ENCODE measurements at regions not wholly inside any gene's neighbourhood (a gene's known extent, or its start where the extent isn't known, plus 50 kb on each side); places are given as distances from the start of the nearest gene placed in this dataset.

DNA sequence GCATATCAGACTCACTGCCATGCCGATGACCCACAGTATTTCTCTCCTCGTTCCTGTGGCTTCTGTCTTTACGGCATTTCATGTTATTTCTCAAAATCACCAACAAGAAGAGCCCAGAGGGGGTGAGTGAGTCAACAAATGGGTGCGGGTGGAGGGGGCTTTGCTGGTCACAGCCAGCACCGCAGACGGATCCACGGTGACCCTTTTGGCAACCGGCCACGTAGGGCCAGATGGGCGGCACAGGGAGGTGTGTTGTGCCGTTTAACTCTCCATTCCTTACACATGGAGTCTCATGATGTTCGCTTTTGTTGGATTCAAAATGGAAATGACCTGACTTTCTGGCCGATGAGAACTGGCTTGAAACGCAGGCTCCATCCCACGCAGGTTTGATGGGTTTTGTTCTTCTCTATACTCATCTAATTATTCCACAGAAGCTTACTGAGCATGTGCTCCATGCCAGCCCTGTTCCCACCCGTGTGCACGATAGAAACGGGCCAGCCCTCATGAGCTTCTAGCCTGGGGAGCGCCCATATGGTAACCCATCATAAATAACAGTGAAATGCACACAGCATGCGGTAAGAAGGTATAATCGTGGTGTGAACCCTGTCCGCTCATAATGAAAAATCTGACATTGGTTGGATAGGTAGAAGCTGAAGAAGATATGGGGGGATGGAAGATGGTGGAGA, 319.9 kb downstream of the BRD1 start (continued):
- no peak for TF ChIP-seq YY1 (IDR thresholded peaks at IDR 0.05; ENCODE audit: extremely low read depth, insufficient replicate concordance, low read depth, low read length)

DNA sequence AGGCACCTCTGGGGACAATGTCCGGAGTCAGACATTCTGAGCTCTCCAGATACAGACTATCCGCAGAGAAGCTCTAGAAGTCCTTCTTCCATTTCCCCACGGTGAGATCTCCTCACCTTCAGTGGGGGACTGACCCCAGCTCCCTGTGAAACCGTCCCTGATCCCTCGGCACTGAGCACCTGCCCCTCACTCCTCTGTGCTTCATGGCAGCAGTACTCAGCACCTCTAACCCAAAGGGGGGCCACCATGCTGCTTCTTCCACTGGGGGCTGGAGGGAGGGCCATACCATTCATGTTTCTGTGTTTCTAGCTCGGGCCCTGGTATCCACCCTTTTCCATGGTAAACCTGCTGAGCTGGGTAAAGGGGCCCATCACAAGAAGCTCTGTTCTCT, 321.7 kb downstream of the BRD1 start:
- POLR2A ChIA-PET: no interaction called here

More for the DNA sequence above, 321.7 kb downstream of the BRD1 start:
- intact Hi-C loops (cut with micrococcal nuclease): no loop called here
- RAD21 ChIA-PET (ENCODE audit: low non-redundant PET in 1 of 2, low total read pairs in 2 of 2, uncharacterized antibody in 2 of 2, unreplicated experiment in 2 of 2): no interaction called here
- H3K9me3 ChIP-seq (ENCODE audit: control insufficient read depth in 1 of 2, insufficient read depth in 1 of 2, low read depth in 1 of 2, low read length in 2 of 2): peaks cover 4 to 5% of the 10 kb centered on the region in 2 experiments; a peak in 2 of 4 replicates
- no peak overlapping the region for H3K4me3 ChIP-seq (replicated peaks in 1 of 2; ENCODE audit: low read depth in 1 of 2, low read length in 2 of 2)
- H3K9ac ChIP-seq (ENCODE audit: low read length): no peak overlapping the region
- H3K27me3 ChIP-seq (ENCODE audit: insufficient read depth, low read length): no peaks in the 10 kb centered on the region
- CTCF ChIA-PET: no interaction called here
- BruUV-seq (replicated peaks): no TSS peak
- TF ChIP-seq, protein P1, sequence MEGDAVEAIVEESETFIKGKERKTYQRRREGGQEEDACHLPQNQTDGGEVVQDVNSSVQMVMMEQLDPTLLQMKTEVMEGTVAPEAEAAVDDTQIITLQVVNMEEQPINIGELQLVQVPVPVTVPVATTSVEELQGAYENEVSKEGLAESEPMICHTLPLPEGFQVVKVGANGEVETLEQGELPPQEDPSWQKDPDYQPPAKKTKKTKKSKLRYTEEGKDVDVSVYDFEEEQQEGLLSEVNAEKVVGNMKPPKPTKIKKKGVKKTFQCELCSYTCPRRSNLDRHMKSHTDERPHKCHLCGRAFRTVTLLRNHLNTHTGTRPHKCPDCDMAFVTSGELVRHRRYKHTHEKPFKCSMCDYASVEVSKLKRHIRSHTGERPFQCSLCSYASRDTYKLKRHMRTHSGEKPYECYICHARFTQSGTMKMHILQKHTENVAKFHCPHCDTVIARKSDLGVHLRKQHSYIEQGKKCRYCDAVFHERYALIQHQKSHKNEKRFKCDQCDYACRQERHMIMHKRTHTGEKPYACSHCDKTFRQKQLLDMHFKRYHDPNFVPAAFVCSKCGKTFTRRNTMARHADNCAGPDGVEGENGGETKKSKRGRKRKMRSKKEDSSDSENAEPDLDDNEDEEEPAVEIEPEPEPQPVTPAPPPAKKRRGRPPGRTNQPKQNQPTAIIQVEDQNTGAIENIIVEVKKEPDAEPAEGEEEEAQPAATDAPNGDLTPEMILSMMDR (IDR thresholded peaks at IDR 0.05 in 2 of 3, conservative IDR thresholded peaks at IDR 0.05 in 1 of 3; ENCODE audit: borderline replicate concordance in 1 of 3, insufficient read depth in 1 of 3, low read depth in 2 of 3, low read length in 2 of 3): no peak
- TF ChIP-seq TCF7L2 (IDR thresholded peaks at IDR 0.05; ENCODE audit: borderline replicate concordance, extremely low read depth, insufficient read depth, insufficient read length) (no peak), JUND (IDR thresholded peaks at IDR 0.05) (no peak), ZNF274 (IDR thresholded peaks at IDR 0.05; ENCODE audit: low read depth, low read length) (no peak), EZH2 (IDR thresholded peaks at IDR 0.05) (no peak), EZH2phosphoT487 (IDR thresholded peaks at IDR 0.05; ENCODE audit: borderline replicate concordance) (no peak), CEBPB (IDR thresholded peaks at IDR 0.05; ENCODE audit: low read depth) (no peak), RAD21 (IDR thresholded peaks at IDR 0.05; ENCODE audit: low read depth) (no peak), POLR2A (IDR thresholded peaks at IDR 0.05; ENCODE audit: borderline replicate concordance, extremely low read depth, insufficient read depth, insufficient read length) (no peak), SP1 (IDR thresholded peaks at IDR 0.05; ENCODE audit: low read depth) (no peak), CBX3 (IDR thresholded peaks at IDR 0.05; ENCODE audit: low read depth) (no peak), POLR2AphosphoS5 (IDR thresholded peaks at IDR 0.05; ENCODE audit: low read depth, low read length) (no peak), SRF (IDR thresholded peaks at IDR 0.05; ENCODE audit: low read depth) (no peak), ELF1 (IDR thresholded peaks at IDR 0.05; ENCODE audit: borderline replicate concordance, low read depth) (no peak), ZFX (IDR thresholded peaks at IDR 0.05) (no peak), YY1 (IDR thresholded peaks at IDR 0.05; ENCODE audit: extremely low read depth, insufficient replicate concordance, low read depth, low read length) (no peak)
- TF ChIP-seq, protein P2, sequence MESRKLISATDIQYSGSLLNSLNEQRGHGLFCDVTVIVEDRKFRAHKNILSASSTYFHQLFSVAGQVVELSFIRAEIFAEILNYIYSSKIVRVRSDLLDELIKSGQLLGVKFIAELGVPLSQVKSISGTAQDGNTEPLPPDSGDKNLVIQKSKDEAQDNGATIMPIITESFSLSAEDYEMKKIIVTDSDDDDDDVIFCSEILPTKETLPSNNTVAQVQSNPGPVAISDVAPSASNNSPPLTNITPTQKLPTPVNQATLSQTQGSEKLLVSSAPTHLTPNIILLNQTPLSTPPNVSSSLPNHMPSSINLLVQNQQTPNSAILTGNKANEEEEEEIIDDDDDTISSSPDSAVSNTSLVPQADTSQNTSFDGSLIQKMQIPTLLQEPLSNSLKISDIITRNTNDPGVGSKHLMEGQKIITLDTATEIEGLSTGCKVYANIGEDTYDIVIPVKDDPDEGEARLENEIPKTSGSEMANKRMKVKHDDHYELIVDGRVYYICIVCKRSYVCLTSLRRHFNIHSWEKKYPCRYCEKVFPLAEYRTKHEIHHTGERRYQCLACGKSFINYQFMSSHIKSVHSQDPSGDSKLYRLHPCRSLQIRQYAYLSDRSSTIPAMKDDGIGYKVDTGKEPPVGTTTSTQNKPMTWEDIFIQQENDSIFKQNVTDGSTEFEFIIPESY (IDR thresholded peaks at IDR 0.05; ENCODE audit: extremely low read depth, insufficient replicate concordance, low read length): no peak
- TF ChIP-seq, protein P3, sequence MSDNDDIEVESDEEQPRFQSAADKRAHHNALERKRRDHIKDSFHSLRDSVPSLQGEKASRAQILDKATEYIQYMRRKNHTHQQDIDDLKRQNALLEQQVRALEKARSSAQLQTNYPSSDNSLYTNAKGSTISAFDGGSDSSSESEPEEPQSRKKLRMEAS (IDR thresholded peaks at IDR 0.05): no peak
- TF ChIP-seq, protein P4, sequence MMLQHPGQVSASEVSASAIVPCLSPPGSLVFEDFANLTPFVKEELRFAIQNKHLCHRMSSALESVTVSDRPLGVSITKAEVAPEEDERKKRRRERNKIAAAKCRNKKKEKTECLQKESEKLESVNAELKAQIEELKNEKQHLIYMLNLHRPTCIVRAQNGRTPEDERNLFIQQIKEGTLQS (IDR thresholded peaks at IDR 0.05): no peak
- DNase-seq (ENCODE audit: low read depth, low spot score): no peak
- no peaks in the 10 kb centered on the region for H3K9me2 ChIP-seq (ENCODE audit: insufficient read depth)
- H3K79me2 ChIP-seq (ENCODE audit: insufficient read depth, low read length): peaks cover 4% of the 10 kb centered on the region; the same call in 1 of the 2 replicates
- H3K27ac ChIP-seq (ENCODE audit: low read depth, low read length): no peak overlapping the region
- H3K36me3 ChIP-seq (ENCODE audit: control insufficient read depth in 1 of 2, insufficient read depth in 2 of 2, low read length in 2 of 2): no peaks in the 10 kb centered on the region
- no peaks in the 10 kb centered on the region for H4K20me1 ChIP-seq (ENCODE audit: insufficient read depth)
- H3K4me1 ChIP-seq (ENCODE audit: control insufficient read depth in 1 of 2, insufficient read depth in 2 of 2, low read length in 2 of 2): peaks cover 25 to 38% of the 10 kb centered on the region in 2 experiments
- no peak overlapping the region for H2AFZ ChIP-seq (ENCODE audit: low read depth, low read length, poor library complexity, severe bottlenecking)
- ATAC-seq: no peak
- no peak overlapping the region for H3K4me2 ChIP-seq (ENCODE audit: low read length)
